ENCODE measurements at regions not wholly inside any gene's neighbourhood (a gene's known extent, or its start where the extent isn't known, plus 50 kb on each side); places are given as distances from the start of the nearest gene placed in this dataset.

- FAIRE-seq, result no peak
- no peaks in the 10 kb centered on the region for H4K20me1 ChIP-seq (ENCODE audit: insufficient read depth, low read length)
- peaks cover 25% of the 10 kb centered on the region for H3K4me1 Mint-ChIP-seq (ENCODE audit: low read depth, unreplicated experiment)
- no peak overlapping the region for H3K4me2 ChIP-seq (ENCODE audit: low read length)
- no peak for DNase-seq (ENCODE audit: low read depth)
- H3K36me3 ChIP-seq (ENCODE audit: insufficient read depth, low read length), result no peaks in the 10 kb centered on the region
- H3K9ac ChIP-seq (ENCODE audit: low read length), result no peak overlapping the region
- H3K9me3 Mint-ChIP-seq (ENCODE audit: unreplicated experiment), result peaks cover 2% of the 10 kb centered on the region
- no peaks in the 10 kb centered on the region for H3K36me3 Mint-ChIP-seq (ENCODE audit: low read depth, unreplicated experiment)
- H3K4me1 ChIP-seq (ENCODE audit: insufficient read depth, low read length), result peaks cover 3% of the 10 kb centered on the region
- no peak overlapping the region for H3K27ac ChIP-seq (ENCODE audit: low read depth, low read length)
- no peaks in the 10 kb centered on the region for H3K79me2 ChIP-seq (ENCODE audit: insufficient read depth, low read length)
- H2AFZ ChIP-seq (ENCODE audit: low read depth, low read length), result no peak overlapping the region
- H3K27me3 ChIP-seq (ENCODE audit: insufficient read depth, low read length), result peaks cover 3% of the 10 kb centered on the region
- H3K9me3 ChIP-seq (ENCODE audit: insufficient read depth, low read depth, low read length), result no peaks in the 10 kb centered on the region
- H3K27ac Mint-ChIP-seq (ENCODE audit: unreplicated experiment), result peak overlapping the region; percentile 49
- TF ChIP-seq CTCF (IDR thresholded peaks at IDR 0.05; ENCODE audit: insufficient read depth, low read depth, low read length), result no peak
- no peak for TF ChIP-seq EZH2 (IDR thresholded peaks at IDR 0.05; ENCODE audit: insufficient read depth, low read length)
- peaks cover 3% of the 10 kb centered on the region for H3K27me3 Mint-ChIP-seq (ENCODE audit: low read depth, unreplicated experiment)
- H3K4me3 ChIP-seq (ENCODE audit: insufficient read depth, low read depth, low read length), result no peak overlapping the region
- H3K4me3 Mint-ChIP-seq (ENCODE audit: unreplicated experiment), result no peak overlapping the region
Observed at GRCh38 chr2:118582058-118582457, 265.4 kb downstream of the EN1 start.

DNA sequence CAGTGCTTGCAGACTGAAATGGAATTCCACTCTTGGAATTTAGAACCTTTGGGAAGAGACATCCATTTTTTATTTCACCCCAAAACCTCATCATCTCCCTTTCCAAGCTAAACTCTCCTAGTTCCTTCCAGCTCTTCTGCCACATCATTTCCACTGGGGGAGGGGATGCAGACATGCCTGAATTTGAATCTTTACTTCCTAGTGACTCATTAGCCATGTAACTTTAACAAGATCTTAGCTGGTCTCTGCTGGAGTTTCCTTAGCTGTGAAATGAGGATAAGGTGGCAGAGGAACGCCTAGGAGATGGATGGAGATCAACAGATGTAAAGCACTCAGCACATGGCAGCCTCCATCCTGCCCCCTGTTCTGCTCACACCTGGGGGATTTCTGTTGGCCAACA lies 266.8 kb downstream of the EN1 start:
- no peaks in the 10 kb centered on the region for H3K27me3 Mint-ChIP-seq (ENCODE audit: low read depth, unreplicated experiment)
- peaks cover 34% of the 10 kb centered on the region for H3K4me1 Mint-ChIP-seq (ENCODE audit: low read depth, unreplicated experiment)
- no peak for FAIRE-seq

More for the DNA sequence above, 266.8 kb downstream of the EN1 start:
- no peak for TF ChIP-seq CTCF (IDR thresholded peaks at IDR 0.05; ENCODE audit: insufficient read depth, low read depth, low read length)
- no peak for TF ChIP-seq EZH2 (IDR thresholded peaks at IDR 0.05; ENCODE audit: insufficient read depth, low read length)
- Histone ChIP-seq H3K27ac (ENCODE audit: low read depth, low read length) (no peak overlapping the region), H4K20me1 (ENCODE audit: insufficient read depth, low read length) (no peaks in the 10 kb centered on the region), H3K4me2 (ENCODE audit: low read length) (no peak overlapping the region), H3K4me3 (ENCODE audit: insufficient read depth, low read depth, low read length) (no peak overlapping the region), H3K4me1 (ENCODE audit: insufficient read depth, low read length) (peaks cover 14% of the 10 kb centered on the region), H3K9me3 (ENCODE audit: insufficient read depth, low read depth, low read length) (no peaks in the 10 kb centered on the region), H3K27me3 (ENCODE audit: insufficient read depth, low read length) (peaks cover 3% of the 10 kb centered on the region), H3K36me3 (ENCODE audit: insufficient read depth, low read length) (no peaks in the 10 kb centered on the region), H3K9ac (ENCODE audit: low read length) (no peak overlapping the region), H3K79me2 (ENCODE audit: insufficient read depth, low read length) (no peaks in the 10 kb centered on the region), H2AFZ (ENCODE audit: low read depth, low read length) (no peak overlapping the region)
- DNase-seq (ENCODE audit: low read depth), result peak; percentile 35
- Mint-ChIP-seq H3K36me3 (ENCODE audit: low read depth, unreplicated experiment) (no peaks in the 10 kb centered on the region), H3K4me3 (ENCODE audit: unreplicated experiment) (no peak overlapping the region), H3K9me3 (ENCODE audit: unreplicated experiment) (peaks cover 2% of the 10 kb centered on the region), H3K27ac (ENCODE audit: unreplicated experiment) (peak overlapping the region; percentile 30)
